ENCODE measurements at regions not wholly inside any gene's neighbourhood (a gene's known extent, or its start where the extent isn't known, plus 50 kb on each side); places are given as distances from the start of the nearest gene placed in this dataset.

DNA sequence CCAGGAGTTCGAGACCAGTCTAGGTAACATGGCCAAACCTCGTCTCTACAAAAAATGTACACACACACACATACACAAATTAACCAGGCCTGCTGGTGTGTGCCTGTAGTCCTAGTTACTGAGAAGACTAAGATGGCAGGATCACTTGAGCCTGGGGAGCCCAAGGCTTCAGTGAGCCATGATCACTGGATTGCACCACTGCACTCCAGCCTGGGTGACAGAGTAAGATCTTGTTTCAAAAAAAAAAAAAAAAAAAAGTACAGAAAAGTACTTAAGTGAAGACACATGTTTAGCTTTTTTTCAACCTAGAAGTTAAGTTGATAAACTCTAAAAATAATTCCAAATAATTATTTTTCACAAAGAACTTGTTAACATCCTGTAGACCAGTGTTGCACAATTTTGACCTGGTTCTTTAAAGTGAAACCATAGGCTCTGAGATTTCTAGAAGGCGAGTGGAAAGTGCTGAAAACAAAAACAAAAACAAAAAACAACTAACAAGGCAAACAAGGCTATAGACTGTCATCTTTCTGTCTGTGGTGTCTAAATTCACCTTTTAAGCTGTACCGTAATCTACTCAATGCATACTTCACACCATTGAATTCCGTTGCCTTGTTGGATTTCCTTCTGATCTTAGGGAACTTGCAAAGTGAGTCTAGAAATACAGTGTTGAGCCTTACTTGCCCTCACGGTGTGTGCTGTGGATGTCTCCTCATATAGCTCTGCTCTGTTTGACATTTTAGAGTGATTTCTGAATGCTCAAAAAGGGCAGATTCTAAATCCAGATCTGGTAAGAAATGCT lies 63.5 kb downstream of the CHST2 start:
- ChIA-PET POLR2A (no interaction called here), CTCF (interaction anchor here (0.6 kb wide), 2 partner anchors 235 to 793 kb away, joined by 3 read pairs; no protein-coding TSS in a partner anchor)
- DNase-seq (no peak), ATAC-seq (ENCODE audit: low read depth) (no peak)
- WGBS (ENCODE audit: insufficient coverage) = 100% methylated on average over 1 of the region's 6 CpGs
- no peak overlapping the region for H3K4me3 ChIP-seq (ENCODE audit: control extremely low read depth in 1 of 5, extremely low read depth in 1 of 5, insufficient read depth in 1 of 5, low read depth in 2 of 5, low read length in 4 of 5)
- no peak overlapping the region for H3K27ac ChIP-seq (ENCODE audit: low read length in 2 of 2)
- no peaks in the 10 kb centered on the region for H4K20me1 ChIP-seq (ENCODE audit: control insufficient read depth, insufficient read depth, low read length, poor library complexity, severe bottlenecking)
- peaks cover 20 to 25% of the 10 kb centered on the region in 2 donors for H3K4me1 ChIP-seq (ENCODE audit: control insufficient read depth in 2 of 2, insufficient read depth in 2 of 2, low read length in 2 of 2)
- no peak overlapping the region for H3K9ac ChIP-seq (ENCODE audit: low read length)
- no peaks in the 10 kb centered on the region for H3K36me3 ChIP-seq (replicated peaks in 1 of 2; ENCODE audit: control extremely low read depth in 1 of 2, control insufficient read depth in 1 of 2, extremely low read depth in 1 of 2, insufficient read depth in 2 of 2, low read length in 1 of 2)
- H3K9me3 ChIP-seq (ENCODE audit: control extremely low read depth in 1 of 3, control insufficient read depth in 2 of 3, insufficient read depth in 1 of 3, low read length in 2 of 3) = peaks cover 0 to 4% (median 0%) of the 10 kb centered on the region in 3 donors
- H3K4me3 Mint-ChIP-seq = no peak overlapping the region
- peaks cover 48% of the 10 kb centered on the region for H3K4me1 Mint-ChIP-seq
- H3K27ac Mint-ChIP-seq = no peak overlapping the region
- no peaks in the 10 kb centered on the region for H3K27me3 ChIP-seq (replicated peaks in 1 of 4; ENCODE audit: control extremely low read depth in 1 of 4, control insufficient read depth in 3 of 4, insufficient read depth in 4 of 4, low read length in 3 of 4)
- H3K4me2 ChIP-seq (replicated peaks; ENCODE audit: low read depth, low read length, poor library complexity, severe bottlenecking) = no peak overlapping the region
- intact Hi-C loops (cut with micrococcal nuclease) = no loop called here
- peaks cover 3% of the 10 kb centered on the region for H3K9me3 Mint-ChIP-seq (ENCODE audit: insufficient read depth)
- H3K27me3 Mint-ChIP-seq = no peaks in the 10 kb centered on the region
- no peak for TF ChIP-seq EZH2 (IDR thresholded peaks at IDR 0.05; ENCODE audit: borderline replicate concordance, insufficient read depth, low read depth, low read length, poor library complexity, severe bottlenecking)
- TF ChIP-seq, protein P1, sequence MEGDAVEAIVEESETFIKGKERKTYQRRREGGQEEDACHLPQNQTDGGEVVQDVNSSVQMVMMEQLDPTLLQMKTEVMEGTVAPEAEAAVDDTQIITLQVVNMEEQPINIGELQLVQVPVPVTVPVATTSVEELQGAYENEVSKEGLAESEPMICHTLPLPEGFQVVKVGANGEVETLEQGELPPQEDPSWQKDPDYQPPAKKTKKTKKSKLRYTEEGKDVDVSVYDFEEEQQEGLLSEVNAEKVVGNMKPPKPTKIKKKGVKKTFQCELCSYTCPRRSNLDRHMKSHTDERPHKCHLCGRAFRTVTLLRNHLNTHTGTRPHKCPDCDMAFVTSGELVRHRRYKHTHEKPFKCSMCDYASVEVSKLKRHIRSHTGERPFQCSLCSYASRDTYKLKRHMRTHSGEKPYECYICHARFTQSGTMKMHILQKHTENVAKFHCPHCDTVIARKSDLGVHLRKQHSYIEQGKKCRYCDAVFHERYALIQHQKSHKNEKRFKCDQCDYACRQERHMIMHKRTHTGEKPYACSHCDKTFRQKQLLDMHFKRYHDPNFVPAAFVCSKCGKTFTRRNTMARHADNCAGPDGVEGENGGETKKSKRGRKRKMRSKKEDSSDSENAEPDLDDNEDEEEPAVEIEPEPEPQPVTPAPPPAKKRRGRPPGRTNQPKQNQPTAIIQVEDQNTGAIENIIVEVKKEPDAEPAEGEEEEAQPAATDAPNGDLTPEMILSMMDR (IDR thresholded peaks at IDR 0.05) = no peak
- no peaks in the 10 kb centered on the region for H3K79me2 ChIP-seq (ENCODE audit: control insufficient read depth, insufficient read depth, low read length)
- peak overlapping the region; percentile 14 for H2AFZ ChIP-seq (ENCODE audit: insufficient read depth, low read depth, low read length, poor library complexity, severe bottlenecking)

DNA sequence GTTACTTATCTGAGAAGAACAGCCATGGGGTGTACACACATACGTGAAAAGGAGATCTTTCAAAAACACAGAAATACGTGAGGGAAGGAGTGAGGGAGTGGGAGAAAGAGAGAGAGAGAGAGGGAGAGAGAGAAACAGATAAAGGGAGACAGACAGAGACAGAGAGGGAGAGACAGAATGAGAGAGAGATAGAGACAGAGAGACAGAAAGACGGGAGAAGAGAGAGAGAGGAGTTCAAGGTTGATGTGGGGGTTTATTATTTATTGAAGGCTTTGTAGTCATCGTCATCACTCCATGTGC lies 64.0 kb downstream of the CHST2 start:
- H3K27ac Mint-ChIP-seq = no peak overlapping the region
- Histone ChIP-seq H3K4me3 (ENCODE audit: control extremely low read depth in 1 of 5, extremely low read depth in 1 of 5, insufficient read depth in 1 of 5, low read depth in 2 of 5, low read length in 4 of 5) (no peak overlapping the region), H3K4me1 (ENCODE audit: control insufficient read depth in 2 of 2, insufficient read depth in 2 of 2, low read length in 2 of 2) (peaks cover 20 to 25% of the 10 kb centered on the region in 2 donors), H3K27ac (ENCODE audit: low read length in 2 of 2) (no peak overlapping the region), H3K79me2 (ENCODE audit: control insufficient read depth, insufficient read depth, low read length) (no peaks in the 10 kb centered on the region), H4K20me1 (ENCODE audit: control insufficient read depth, insufficient read depth, low read length, poor library complexity, severe bottlenecking) (no peaks in the 10 kb centered on the region), H3K9ac (ENCODE audit: low read length) (no peak overlapping the region), H3K36me3 (replicated peaks in 1 of 2; ENCODE audit: control extremely low read depth in 1 of 2, control insufficient read depth in 1 of 2, extremely low read depth in 1 of 2, insufficient read depth in 2 of 2, low read length in 1 of 2) (no peaks in the 10 kb centered on the region), H3K9me3 (ENCODE audit: control extremely low read depth in 1 of 3, control insufficient read depth in 2 of 3, insufficient read depth in 1 of 3, low read length in 2 of 3) (peaks cover 0 to 4% (median 0%) of the 10 kb centered on the region in 3 donors), H3K27me3 (replicated peaks in 1 of 4; ENCODE audit: control extremely low read depth in 1 of 4, control insufficient read depth in 3 of 4, insufficient read depth in 4 of 4, low read length in 3 of 4) (no peaks in the 10 kb centered on the region), H2AFZ (ENCODE audit: insufficient read depth, low read depth, low read length, poor library complexity, severe bottlenecking) (peak overlapping the region; percentile 14), H3K4me2 (replicated peaks; ENCODE audit: low read depth, low read length, poor library complexity, severe bottlenecking) (no peak overlapping the region)
- TF ChIP-seq, protein P1 (IDR thresholded peaks at IDR 0.05) = no peak
- TF ChIP-seq EZH2 (IDR thresholded peaks at IDR 0.05; ENCODE audit: borderline replicate concordance, insufficient read depth, low read depth, low read length, poor library complexity, severe bottlenecking) = no peak
- 92% methylated on average over 2 of the region's 4 CpGs for WGBS (ENCODE audit: insufficient coverage)
- H3K27me3 Mint-ChIP-seq = no peaks in the 10 kb centered on the region
- no peak for DNase-seq
- ChIA-PET CTCF (interaction anchor here (0.6 kb wide), 1 partner anchor 792 kb away, joined by 3 read pairs; no protein-coding TSS in a partner anchor), POLR2A (no interaction called here)
- intact Hi-C loops (cut with micrococcal nuclease) = no loop called here
- no peak for ATAC-seq (ENCODE audit: low read depth)
- H3K4me3 Mint-ChIP-seq = no peak overlapping the region
- peaks cover 3% of the 10 kb centered on the region for H3K9me3 Mint-ChIP-seq (ENCODE audit: insufficient read depth)
- H3K4me1 Mint-ChIP-seq = peaks cover 48% of the 10 kb centered on the region

Measured in B cell (primary cell).